Spleen (tissue), 7 donors: ENCODE measurements at regions not wholly inside any gene's neighbourhood (a gene's known extent, or its start where the extent isn't known, plus 50 kb on each side); places are given as distances from the start of the nearest gene placed in this dataset.

ENCODE experiments used
- CTCF ChIP-seq, 11 experiments: fragments of 200-600 bp in 7 of 11; fragments of 450-650 bp in 4 of 11; sonication (generic) in 4 of 11; IDR thresholded peaks in 8 of 11; conservative IDR thresholded peaks in 3 of 11; 1 replicate in 7 of 11; 2 replicates in 4 of 11; pipeline versions ENCODE4 v1.4.0 to v1.8.0; 2016 to 2021; ENCODE audit warnings: antibody characterized with exemption in 11 of 11, inconsistent platforms in 4 of 11, mild to moderate bottlenecking in 1 of 11
- POLR2AphosphoS5 ChIP-seq, 3 donors: sonication (generic); formaldehyde crosslinking; IDR thresholded peaks; one replicate each; pipeline ENCODE4 v1.5.1; 2017; ENCODE audit warnings: antibody characterized with exemption in 3 of 3
- donor health status: DM: no; HTN: no; CAD: no; lungs with moderate emphysema.
- donor health status: DM: no; HTN: no; CAD: no.
- donor health status: DM: no; HTN: no; CAD: no.

GRCh38 chr2:104976603-104977120, 61.2 kb upstream of the MRPS9 start:
- TF ChIP-seq CTCF (IDR thresholded peaks at IDR 0.05 in 8 of 11, conservative IDR thresholded peaks at IDR 0.05 in 3 of 11) = peak in 7 of 11 experiments; percentile 25 to 42 (median 29)
- peak in 2 of 3 donors; percentile 38 to 46 for TF ChIP-seq POLR2AphosphoS5 (IDR thresholded peaks at IDR 0.05)
